ENCODE measurements at regions not wholly inside any gene's neighbourhood (a gene's known extent, or its start where the extent isn't known, plus 50 kb on each side); places are given as distances from the start of the nearest gene placed in this dataset.
A peak's percentile ranks its signal among the peaks of the same experiment; 100 is the strongest.

GRCh38 chr2:45318686-45319085, 292.4 kb downstream of the SRBD1 start:
- no peak for DNase-seq (ENCODE audit: low spot score)
- peak; percentile 46 for TF ChIP-seq FOXA1 (IDR thresholded peaks at IDR 0.05)
- TF ChIP-seq FOXA2 (IDR thresholded peaks at IDR 0.05), result peak; percentile 68
- no peak for TF ChIP-seq SP1 (IDR thresholded peaks at IDR 0.05)
- TF ChIP-seq HNF4A (conservative IDR thresholded peaks at IDR 0.05), result no peak

DNA sequence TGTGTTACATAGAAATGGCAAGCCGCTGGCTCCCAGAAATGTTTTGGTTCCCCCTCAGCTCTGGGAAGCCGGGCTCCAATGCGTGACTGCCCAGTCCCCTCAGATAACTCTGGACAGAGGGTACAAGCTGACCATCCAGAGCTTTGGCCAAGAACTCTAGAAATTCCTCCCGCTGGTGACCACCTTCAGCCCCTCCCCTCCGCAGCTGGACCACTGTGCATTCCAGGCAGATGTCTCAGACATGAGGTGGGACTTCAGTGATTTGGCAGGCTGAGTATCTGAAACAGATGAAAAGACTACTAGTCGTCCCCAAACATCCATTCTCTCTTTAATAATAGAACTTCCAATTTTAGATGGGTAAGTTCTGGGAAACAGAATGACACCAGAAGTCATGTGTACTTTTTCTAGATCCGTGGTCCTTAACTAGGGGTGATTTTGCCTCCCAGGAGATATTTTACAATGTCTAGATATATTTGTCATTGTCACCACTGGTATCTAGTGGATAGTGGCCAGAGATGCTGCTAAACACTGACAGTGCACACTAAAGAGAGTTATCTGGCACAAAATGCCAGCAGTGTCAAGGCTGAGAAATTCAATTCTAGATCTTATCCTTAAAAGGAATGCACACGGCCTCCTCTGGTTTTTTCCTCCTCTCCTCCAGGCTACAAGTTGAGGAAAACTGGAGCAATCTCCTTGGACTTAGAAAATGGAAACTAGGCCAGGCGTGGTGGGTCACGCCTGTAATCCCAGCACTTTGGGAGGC, 294.3 kb downstream of the SRBD1 start:
- Histone ChIP-seq H3K36me3 (ENCODE audit: control insufficient read depth in 4 of 4, insufficient read depth in 3 of 4, low read depth in 1 of 4, low read length in 3 of 4) (no peaks in the 10 kb centered on the region), H3K9me3 (ENCODE audit: control insufficient read depth in 4 of 4, low read length in 3 of 4) (no peaks in the 10 kb centered on the region), H3K9ac (ENCODE audit: low read depth in 1 of 2, low read length in 2 of 2) (no peak overlapping the region), H3K27ac (ENCODE audit: low read depth in 1 of 2, low read length in 2 of 2) (no peak overlapping the region), H3K27me3 (ENCODE audit: control insufficient read depth in 4 of 4, insufficient read depth in 4 of 4, low read length in 3 of 4) (no peaks in the 10 kb centered on the region), H3K4me3 (ENCODE audit: low read depth in 1 of 3, low read length in 3 of 3) (no peak overlapping the region), H3K4me1 (ENCODE audit: control insufficient read depth in 4 of 4, insufficient read depth in 4 of 4, low read length in 3 of 4) (peaks cover 0 to 3% (median 0%) of the 10 kb centered on the region in 4 donors)
- WGBS, result 94% methylated on average over 10 of the region's 10 CpGs
- no peak for DNase-seq (ENCODE audit: low spot score)
- TF ChIP-seq, protein P1, sequence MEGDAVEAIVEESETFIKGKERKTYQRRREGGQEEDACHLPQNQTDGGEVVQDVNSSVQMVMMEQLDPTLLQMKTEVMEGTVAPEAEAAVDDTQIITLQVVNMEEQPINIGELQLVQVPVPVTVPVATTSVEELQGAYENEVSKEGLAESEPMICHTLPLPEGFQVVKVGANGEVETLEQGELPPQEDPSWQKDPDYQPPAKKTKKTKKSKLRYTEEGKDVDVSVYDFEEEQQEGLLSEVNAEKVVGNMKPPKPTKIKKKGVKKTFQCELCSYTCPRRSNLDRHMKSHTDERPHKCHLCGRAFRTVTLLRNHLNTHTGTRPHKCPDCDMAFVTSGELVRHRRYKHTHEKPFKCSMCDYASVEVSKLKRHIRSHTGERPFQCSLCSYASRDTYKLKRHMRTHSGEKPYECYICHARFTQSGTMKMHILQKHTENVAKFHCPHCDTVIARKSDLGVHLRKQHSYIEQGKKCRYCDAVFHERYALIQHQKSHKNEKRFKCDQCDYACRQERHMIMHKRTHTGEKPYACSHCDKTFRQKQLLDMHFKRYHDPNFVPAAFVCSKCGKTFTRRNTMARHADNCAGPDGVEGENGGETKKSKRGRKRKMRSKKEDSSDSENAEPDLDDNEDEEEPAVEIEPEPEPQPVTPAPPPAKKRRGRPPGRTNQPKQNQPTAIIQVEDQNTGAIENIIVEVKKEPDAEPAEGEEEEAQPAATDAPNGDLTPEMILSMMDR (IDR thresholded peaks at IDR 0.05; ENCODE audit: low read depth, low read length, missing input control), result no peak
- no peak for TF ChIP-seq FOXA2 (IDR thresholded peaks at IDR 0.05)
- TF ChIP-seq EGR1 (IDR thresholded peaks at IDR 0.05; ENCODE audit: low read depth in 2 of 2), result no peak
- TF ChIP-seq YY1 (IDR thresholded peaks at IDR 0.05), result no peak
- TF ChIP-seq HNF4G (IDR thresholded peaks at IDR 0.05), result no peak

More at GRCh38 chr2:45318686-45319085, 292.4 kb downstream of the SRBD1 start:
- Histone ChIP-seq H3K4me1 (ENCODE audit: control insufficient read depth in 4 of 4, insufficient read depth in 4 of 4, low read length in 3 of 4) (no peaks in the 10 kb centered on the region), H3K36me3 (ENCODE audit: control insufficient read depth in 4 of 4, insufficient read depth in 3 of 4, low read depth in 1 of 4, low read length in 3 of 4) (no peaks in the 10 kb centered on the region), H3K9me3 (ENCODE audit: control insufficient read depth in 4 of 4, low read length in 3 of 4) (peaks cover 0 to 5% (median 0%) of the 10 kb centered on the region in 4 donors), H3K9ac (ENCODE audit: low read depth in 1 of 2, low read length in 2 of 2) (no peak overlapping the region), H3K4me3 (ENCODE audit: low read depth in 1 of 3, low read length in 3 of 3) (no peak overlapping the region), H3K27me3 (ENCODE audit: control insufficient read depth in 4 of 4, insufficient read depth in 4 of 4, low read length in 3 of 4) (no peaks in the 10 kb centered on the region), H3K27ac (ENCODE audit: low read depth in 1 of 2, low read length in 2 of 2) (no peak overlapping the region)
- 66% methylated on average over 4 of the region's 4 CpGs for WGBS

DNA sequence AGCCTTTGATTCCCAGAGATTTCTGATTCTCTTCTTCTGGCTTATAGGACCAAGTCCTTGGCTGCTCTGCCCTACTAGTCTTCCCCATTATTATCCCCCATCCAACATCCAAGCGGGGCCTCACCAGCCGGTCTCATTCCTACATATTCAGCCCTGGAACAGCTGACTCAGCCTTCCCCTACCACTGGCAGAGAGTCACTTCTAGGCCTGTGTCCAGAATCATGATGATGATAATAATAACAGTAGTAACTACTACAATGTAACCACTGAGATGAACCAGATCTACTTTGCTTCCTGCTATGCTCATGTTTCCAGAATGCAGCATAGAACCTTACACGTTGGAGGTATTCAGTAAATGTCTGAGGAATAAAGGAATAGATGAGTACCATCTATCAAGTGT, 295.2 kb downstream of the SRBD1 start:
- peaks cover 0 to 3% (median 0%) of the 10 kb centered on the region in 4 donors for H3K4me1 ChIP-seq (ENCODE audit: control insufficient read depth in 4 of 4, insufficient read depth in 4 of 4, low read length in 3 of 4)
- TF ChIP-seq, protein P1 (IDR thresholded peaks at IDR 0.05; ENCODE audit: low read depth, low read length, missing input control), result no peak
- no peak for TF ChIP-seq FOXA1 (IDR thresholded peaks at IDR 0.05)
- H3K36me3 ChIP-seq (ENCODE audit: control insufficient read depth in 4 of 4, insufficient read depth in 3 of 4, low read depth in 1 of 4, low read length in 3 of 4), result no peaks in the 10 kb centered on the region
- H3K9ac ChIP-seq (ENCODE audit: low read depth in 1 of 2, low read length in 2 of 2), result no peak overlapping the region
- no peaks in the 10 kb centered on the region for H3K9me3 ChIP-seq (ENCODE audit: control insufficient read depth in 4 of 4, low read length in 3 of 4)
- DNase-seq (ENCODE audit: low spot score), result no peak
- H3K27me3 ChIP-seq (ENCODE audit: control insufficient read depth in 4 of 4, insufficient read depth in 4 of 4, low read length in 3 of 4), result no peaks in the 10 kb centered on the region
- no peak overlapping the region for H3K4me3 ChIP-seq (ENCODE audit: low read depth in 1 of 3, low read length in 3 of 3)
- WGBS, result 88% methylated on average over 3 of the region's 3 CpGs
- no peak overlapping the region for H3K27ac ChIP-seq (ENCODE audit: low read depth in 1 of 2, low read length in 2 of 2)
